ENCODE measurements at regions not wholly inside any gene's neighbourhood (a gene's known extent, or its start where the extent isn't known, plus 50 kb on each side); places are given as distances from the start of the nearest gene placed in this dataset.
"Not testable (repeated sequence)": the region's sequence is repeated elsewhere in the genome, so short reads cannot be mapped to it uniquely, and the experiment has no call there.

DNA sequence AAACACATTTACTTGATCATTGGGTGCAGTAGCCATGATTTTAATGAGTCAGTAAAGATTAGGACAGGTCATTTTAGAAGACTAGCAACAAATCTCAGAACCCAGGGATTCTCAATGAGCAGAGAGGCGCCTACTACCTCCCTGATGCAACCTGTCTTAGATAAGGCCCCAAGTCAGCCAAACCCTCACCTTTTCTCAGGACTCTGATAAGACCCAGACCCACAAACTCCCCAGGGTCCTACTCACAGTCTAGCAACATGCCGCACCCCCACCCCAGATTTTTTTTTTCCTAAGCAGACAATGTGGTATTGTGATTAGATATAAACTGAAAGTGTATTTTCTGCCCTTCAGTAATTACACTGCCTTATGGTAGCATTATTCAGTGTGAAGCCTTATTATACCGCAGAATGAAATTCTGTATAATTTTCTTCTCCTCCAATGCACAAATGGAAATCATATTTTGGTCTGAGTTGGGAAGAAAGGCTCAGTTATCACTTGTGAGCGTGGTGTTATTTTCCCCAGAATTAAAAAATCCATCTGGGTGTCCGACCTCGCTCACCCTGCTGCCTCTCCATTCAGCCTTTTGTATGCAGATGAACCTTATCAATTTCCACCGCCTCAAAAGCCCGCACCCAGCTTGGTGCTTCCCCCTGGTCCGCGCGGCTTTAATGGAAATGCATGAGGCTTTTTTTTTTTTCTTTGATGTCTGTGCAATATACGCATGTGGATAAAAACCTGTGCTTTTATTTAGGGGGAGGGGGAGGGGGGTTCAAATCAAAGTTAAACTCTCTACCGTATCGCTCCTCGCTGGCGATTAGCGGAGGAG is 122.0 kb upstream of the SOX14 start:
- DNase-seq = no peak

DNA sequence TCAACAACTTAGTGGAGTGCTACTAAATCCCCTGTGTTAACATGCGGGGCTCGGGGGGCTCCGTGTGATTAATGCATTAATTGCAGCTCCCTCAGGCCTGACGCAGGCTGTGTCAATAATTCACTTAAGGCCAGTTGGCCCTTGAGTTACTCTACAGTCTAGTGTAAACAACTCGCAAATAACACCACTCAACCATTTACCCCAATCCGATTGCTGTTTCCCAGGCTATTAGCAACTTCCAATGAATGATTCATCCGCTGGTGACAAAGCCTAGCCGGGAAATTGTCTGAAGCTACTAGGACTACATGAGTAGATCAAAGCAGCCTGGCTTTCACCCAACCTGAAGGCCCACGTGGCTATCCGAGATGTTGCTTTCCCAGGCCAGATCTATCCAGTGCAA is 121.3 kb upstream of the SOX14 start:
- DNase-seq = no peak

GRCh38 chr3:137647179-137647578 is 116.9 kb upstream of the SOX14 start:
- DNase-seq = no peak

DNA sequence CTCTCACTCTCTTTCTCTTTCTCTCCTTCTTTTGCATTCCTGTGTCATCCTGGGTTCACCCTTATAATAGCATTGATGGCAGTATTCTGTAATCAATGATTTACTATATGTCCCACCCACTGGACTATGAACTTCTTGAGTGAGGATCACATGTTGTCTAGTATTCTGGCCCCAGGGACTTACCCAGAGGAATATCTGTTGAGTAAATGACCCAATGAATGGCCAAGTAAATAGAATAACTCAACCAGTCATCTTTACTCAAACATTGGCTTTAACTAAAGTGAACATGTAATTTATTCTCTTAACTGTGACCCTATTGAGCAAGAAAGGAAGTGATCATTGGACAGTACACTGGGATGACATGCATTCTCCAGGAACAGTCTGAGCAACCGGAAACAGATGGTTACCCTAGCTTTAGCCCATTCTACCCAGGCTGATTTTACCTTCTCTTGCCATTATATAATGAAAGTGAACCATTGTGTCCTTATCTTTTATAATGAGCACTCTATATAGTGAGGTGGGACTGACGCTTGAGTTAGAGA is 94.5 kb upstream of the SOX14 start:
- DNase-seq = no peak

- no peak for DNase-seq
These were observed 76.8 kb upstream of the SOX14 start for GRCh38 chr3:137687181-137687879.

GRCh38 chr3:137692803-137693431 is 71.2 kb upstream of the SOX14 start:
- DNase-seq = peak; percentile 1

GRCh38 chr3:137693791-137694190 is 70.3 kb upstream of the SOX14 start:
- DNase-seq = no peak

- DNase-seq = no peak
These were observed 69.3 kb upstream of the SOX14 start for GRCh38 chr3:137694836-137695235.

GRCh38 chr3:137695351-137695750 is 68.8 kb upstream of the SOX14 start:
- no peak for DNase-seq

DNA sequence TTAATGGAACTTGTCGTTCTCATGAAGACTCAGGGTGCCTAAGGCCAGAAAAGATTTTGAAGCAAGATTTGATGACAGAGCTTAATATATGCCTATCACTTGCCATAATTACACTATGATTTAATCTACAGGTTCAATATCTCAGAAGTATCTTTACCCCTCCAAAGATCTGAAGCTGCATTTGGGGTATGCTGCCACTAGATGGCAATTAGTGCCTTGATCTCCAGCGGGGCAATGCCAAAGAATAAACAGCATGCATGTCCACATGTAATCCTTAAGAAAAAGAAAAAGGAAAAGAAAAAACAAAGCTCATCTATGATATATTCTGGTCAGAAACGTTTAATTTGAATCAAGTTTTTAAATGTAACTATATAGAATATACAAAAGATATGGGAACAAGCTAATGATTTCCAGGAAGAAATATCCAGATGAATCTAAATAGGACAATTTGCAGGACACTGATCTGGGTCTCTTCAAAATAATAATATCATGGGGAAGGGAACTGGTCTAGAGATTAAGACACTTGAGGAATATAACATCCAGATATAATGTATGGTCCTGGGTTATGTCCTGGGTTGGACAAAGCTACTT is 55.0 kb upstream of the SOX14 start:
- DNase-seq = peak; percentile 9

- DNase-seq = not testable (repeated sequence)
These were observed 50.1 kb upstream of the SOX14 start for GRCh38 chr3:137713965-137714364.
